ENCODE measurements at regions not wholly inside any gene's neighbourhood (a gene's known extent, or its start where the extent isn't known, plus 50 kb on each side); places are given as distances from the start of the nearest gene placed in this dataset.

DNA sequence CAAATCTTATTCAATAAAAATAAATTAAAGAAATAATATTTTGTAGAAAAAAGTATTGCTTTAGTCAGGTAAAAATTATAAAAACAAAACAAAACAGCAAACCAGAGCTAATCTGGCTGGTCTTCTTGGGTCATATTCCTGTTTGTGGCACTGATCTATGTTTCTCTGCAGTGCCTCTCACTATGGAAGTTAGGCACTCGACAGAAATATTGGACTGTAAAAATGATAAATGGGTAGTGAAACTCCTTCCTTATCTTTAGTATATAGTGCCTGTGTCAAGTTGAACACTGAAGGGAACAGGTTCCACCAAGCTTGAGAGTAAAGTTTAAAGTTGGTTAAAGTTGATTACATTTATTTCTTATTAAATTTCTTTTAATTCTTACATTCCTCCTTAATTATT, 1195.6 kb upstream of the GBE1 start:
- POLR2A ChIA-PET: no interaction called here
- no peaks in the 10 kb centered on the region for H3K9me1 ChIP-seq (ENCODE audit: control insufficient read depth, insufficient read depth, low read length)
- CTCF ChIA-PET (ENCODE audit: low intra/inter-chr PET ratio): no interaction called here
- H3K9ac ChIP-seq (ENCODE audit: insufficient read depth in 1 of 2, low read depth in 2 of 2, low read length in 2 of 2): no peak overlapping the region
- H3K4me3 ChIP-seq: no peak overlapping the region
- no peaks in the 10 kb centered on the region for H3K79me2 ChIP-seq (ENCODE audit: control insufficient read depth, insufficient read depth, low read length)
- no peak overlapping the region for H3K27ac ChIP-seq (ENCODE audit: extremely low read depth, low read depth, low read length)
- ATAC-seq (no peak), FAIRE-seq (no peak), DNase-seq (ENCODE audit: extremely low read depth in 1 of 4, low spot score in 3 of 4) (no peak)
- no TSS peak for BruUV-seq (replicated peaks)
- H3K4me2 ChIP-seq (ENCODE audit: insufficient read depth, low read length): no peak overlapping the region
- no peaks in the 10 kb centered on the region for H3K27me3 ChIP-seq (ENCODE audit: control insufficient read depth in 2 of 2, insufficient read depth in 2 of 2, low read length in 2 of 2)
- H4K20me1 ChIP-seq (replicated peaks; ENCODE audit: control insufficient read depth, insufficient read depth, low read length): no peaks in the 10 kb centered on the region
- no peaks in the 10 kb centered on the region for H3K4me1 ChIP-seq (replicated peaks in 1 of 2; ENCODE audit: control insufficient read depth in 2 of 2, insufficient read depth in 2 of 2, low read length in 2 of 2)
- H3K9me3 ChIP-seq (replicated peaks; ENCODE audit: control insufficient read depth, insufficient read depth, low read depth, low read length): no peaks in the 10 kb centered on the region
- intact Hi-C loops (cut with micrococcal nuclease): no loop called here
- WGBS (ENCODE audit: insufficient coverage, low coverage, missing lambda C conversion rate): 0% methylated on average over 1 of the region's 1 CpG
- in situ Hi-C loops (cut with MboI): no loop called here
- no peaks in the 10 kb centered on the region for H3K36me3 ChIP-seq (ENCODE audit: control insufficient read depth, insufficient read depth, low read length)
- no peak overlapping the region for H2AFZ ChIP-seq (ENCODE audit: low read depth, low read length)
- TF ChIP-seq, protein P1, sequence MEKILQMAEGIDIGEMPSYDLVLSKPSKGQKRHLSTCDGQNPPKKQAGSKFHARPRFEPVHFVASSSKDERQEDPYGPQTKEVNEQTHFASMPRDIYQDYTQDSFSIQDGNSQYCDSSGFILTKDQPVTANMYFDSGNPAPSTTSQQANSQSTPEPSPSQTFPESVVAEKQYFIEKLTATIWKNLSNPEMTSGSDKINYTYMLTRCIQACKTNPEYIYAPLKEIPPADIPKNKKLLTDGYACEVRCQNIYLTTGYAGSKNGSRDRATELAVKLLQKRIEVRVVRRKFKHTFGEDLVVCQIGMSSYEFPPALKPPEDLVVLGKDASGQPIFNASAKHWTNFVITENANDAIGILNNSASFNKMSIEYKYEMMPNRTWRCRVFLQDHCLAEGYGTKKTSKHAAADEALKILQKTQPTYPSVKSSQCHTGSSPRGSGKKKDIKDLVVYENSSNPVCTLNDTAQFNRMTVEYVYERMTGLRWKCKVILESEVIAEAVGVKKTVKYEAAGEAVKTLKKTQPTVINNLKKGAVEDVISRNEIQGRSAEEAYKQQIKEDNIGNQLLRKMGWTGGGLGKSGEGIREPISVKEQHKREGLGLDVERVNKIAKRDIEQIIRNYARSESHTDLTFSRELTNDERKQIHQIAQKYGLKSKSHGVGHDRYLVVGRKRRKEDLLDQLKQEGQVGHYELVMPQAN (IDR thresholded peaks at IDR 0.05; ENCODE audit: borderline replicate concordance): no peak
- TF ChIP-seq, protein P2, sequence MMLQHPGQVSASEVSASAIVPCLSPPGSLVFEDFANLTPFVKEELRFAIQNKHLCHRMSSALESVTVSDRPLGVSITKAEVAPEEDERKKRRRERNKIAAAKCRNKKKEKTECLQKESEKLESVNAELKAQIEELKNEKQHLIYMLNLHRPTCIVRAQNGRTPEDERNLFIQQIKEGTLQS (IDR thresholded peaks at IDR 0.05): no peak
- TF ChIP-seq, protein P2 (CRISPR knock-in tag; conservative IDR thresholded peaks at IDR 0.05): no peak
- TF ChIP-seq TSC22D4 (tag; IDR thresholded peaks at IDR 0.05) (no peak), ZNF184 (CRISPR knock-in tag; IDR thresholded peaks at IDR 0.05) (no peak), ELF1 (tag; IDR thresholded peaks at IDR 0.05) (no peak), SMARCA4 (IDR thresholded peaks at IDR 0.05) (no peak), SMARCA5 (IDR thresholded peaks at IDR 0.05) (no peak), PTTG1 (tag; IDR thresholded peaks at IDR 0.05; ENCODE audit: low read depth) (no peak), SP2 (IDR thresholded peaks at IDR 0.05; ENCODE audit: extremely low read depth, low read depth, low read length, poor library complexity, severe bottlenecking) (no peak), ZNF140 (CRISPR knock-in tag; IDR thresholded peaks at IDR 0.05) (no peak), HDAC6 (IDR thresholded peaks at IDR 0.05; ENCODE audit: low read depth, low read length) (no peak)
